ENCODE measurements at regions not wholly inside any gene's neighbourhood (a gene's known extent, or its start where the extent isn't known, plus 50 kb on each side); places are given as distances from the start of the nearest gene placed in this dataset.

- Histone ChIP-seq H3K4me3 (ENCODE audit: low read length) (no peak overlapping the region), H3K27ac (ENCODE audit: low read depth, low read length) (no peak overlapping the region), H3K9me3 (ENCODE audit: insufficient read depth, low read depth, low read length) (no peaks in the 10 kb centered on the region), H3K36me3 (ENCODE audit: insufficient read depth, low read length) (no peaks in the 10 kb centered on the region), H3K9ac (ENCODE audit: low read depth, low read length) (no peak overlapping the region), H3K4me1 (ENCODE audit: insufficient read depth, low read length) (peaks cover 10% of the 10 kb centered on the region; the same call in 1 of the 2 replicates), H3K27me3 (ENCODE audit: insufficient read depth, low read length) (no peaks in the 10 kb centered on the region)
- 83% methylated on average over 2 of the region's 2 CpGs for WGBS
Measured at GRCh38 chr9:82356131-82356530, 367.6 kb downstream of the SPATA31D1 start.

GRCh38 chr9:82356871-82357270 is 368.3 kb downstream of the SPATA31D1 start:
- 78% methylated on average over 2 of the region's 2 CpGs for WGBS
- Histone ChIP-seq H3K27ac (ENCODE audit: low read depth, low read length) (no peak overlapping the region), H3K4me1 (ENCODE audit: insufficient read depth, low read length) (peaks cover 10% of the 10 kb centered on the region; the same call in 1 of the 2 replicates), H3K27me3 (ENCODE audit: insufficient read depth, low read length) (no peaks in the 10 kb centered on the region), H3K36me3 (ENCODE audit: insufficient read depth, low read length) (no peaks in the 10 kb centered on the region), H3K9ac (ENCODE audit: low read depth, low read length) (no peak overlapping the region), H3K9me3 (ENCODE audit: insufficient read depth, low read depth, low read length) (no peaks in the 10 kb centered on the region), H3K4me3 (ENCODE audit: low read length) (no peak overlapping the region)

- no peak overlapping the region for H3K9ac ChIP-seq (ENCODE audit: low read depth, low read length)
Measured at GRCh38 chr9:82363198-82363597, 374.6 kb downstream of the SPATA31D1 start.

GRCh38 chr9:82363682-82364081 is 375.1 kb downstream of the SPATA31D1 start:
- Histone ChIP-seq H3K9ac (ENCODE audit: low read depth, low read length) (no peak overlapping the region), H3K4me3 (ENCODE audit: low read length) (no peak overlapping the region), H3K27me3 (ENCODE audit: insufficient read depth, low read length) (no peaks in the 10 kb centered on the region), H3K9me3 (ENCODE audit: insufficient read depth, low read depth, low read length) (no peaks in the 10 kb centered on the region), H3K27ac (ENCODE audit: low read depth, low read length) (no peak overlapping the region), H3K36me3 (ENCODE audit: insufficient read depth, low read length) (no peaks in the 10 kb centered on the region), H3K4me1 (ENCODE audit: insufficient read depth, low read length) (no peaks in the 10 kb centered on the region)
- 93% methylated on average over 5 of the region's 5 CpGs for whole genome bisulfite sequencing

More at GRCh38 chr9:82363198-82363597, 374.6 kb downstream of the SPATA31D1 start:
- Histone ChIP-seq H3K9me3 (ENCODE audit: insufficient read depth, low read depth, low read length) (no peaks in the 10 kb centered on the region), H3K27me3 (ENCODE audit: insufficient read depth, low read length) (no peaks in the 10 kb centered on the region), H3K4me3 (ENCODE audit: low read length) (no peak overlapping the region), H3K36me3 (ENCODE audit: insufficient read depth, low read length) (no peaks in the 10 kb centered on the region), H3K27ac (ENCODE audit: low read depth, low read length) (no peak overlapping the region), H3K4me1 (ENCODE audit: insufficient read depth, low read length) (no peaks in the 10 kb centered on the region)
- WGBS, result 92% methylated on average over 5 of the region's 5 CpGs

GRCh38 chr9:82367016-82367415 is 378.4 kb downstream of the SPATA31D1 start:
- 94% methylated on average over 2 of the region's 2 CpGs for WGBS
- Histone ChIP-seq H3K4me3 (ENCODE audit: low read length) (no peak overlapping the region), H3K9me3 (ENCODE audit: insufficient read depth, low read depth, low read length) (no peaks in the 10 kb centered on the region), H3K27me3 (ENCODE audit: insufficient read depth, low read length) (no peaks in the 10 kb centered on the region), H3K27ac (ENCODE audit: low read depth, low read length) (no peak overlapping the region), H3K36me3 (ENCODE audit: insufficient read depth, low read length) (no peaks in the 10 kb centered on the region), H3K4me1 (ENCODE audit: insufficient read depth, low read length) (no peaks in the 10 kb centered on the region), H3K9ac (ENCODE audit: low read depth, low read length) (no peak overlapping the region)

GRCh38 chr9:82367929-82368328 is 379.4 kb downstream of the SPATA31D1 start:
- H3K27ac ChIP-seq (ENCODE audit: low read depth, low read length), result no peak overlapping the region
- no peak overlapping the region for H3K9ac ChIP-seq (ENCODE audit: low read depth, low read length)
- H3K9me3 ChIP-seq (ENCODE audit: insufficient read depth, low read depth, low read length), result no peaks in the 10 kb centered on the region
- no peaks in the 10 kb centered on the region for H3K4me1 ChIP-seq (ENCODE audit: insufficient read depth, low read length)
- no peak overlapping the region for H3K4me3 ChIP-seq (ENCODE audit: low read length)
- no peaks in the 10 kb centered on the region for H3K27me3 ChIP-seq (ENCODE audit: insufficient read depth, low read length)
- 100% methylated on average over 1 of the region's 1 CpG for WGBS
- no peaks in the 10 kb centered on the region for H3K36me3 ChIP-seq (ENCODE audit: insufficient read depth, low read length)

- WGBS, result 92% methylated on average over 2 of the region's 2 CpGs
- H3K27ac ChIP-seq (ENCODE audit: low read depth, low read length), result no peak overlapping the region
- no peak overlapping the region for H3K4me3 ChIP-seq (ENCODE audit: low read length)
- H3K9ac ChIP-seq (ENCODE audit: low read depth, low read length), result no peak overlapping the region
- no peaks in the 10 kb centered on the region for H3K36me3 ChIP-seq (ENCODE audit: insufficient read depth, low read length)
- no peaks in the 10 kb centered on the region for H3K27me3 ChIP-seq (ENCODE audit: insufficient read depth, low read length)
- H3K9me3 ChIP-seq (ENCODE audit: insufficient read depth, low read depth, low read length), result no peaks in the 10 kb centered on the region
- H3K4me1 ChIP-seq (ENCODE audit: insufficient read depth, low read length), result no peaks in the 10 kb centered on the region
Measured at GRCh38 chr9:82369251-82369945, 380.8 kb downstream of the SPATA31D1 start.

- WGBS, result no CpG with 5 or more reads among the region's 2 CpGs
- H3K4me3 ChIP-seq (ENCODE audit: low read length), result no peak overlapping the region
- H3K9me3 ChIP-seq (ENCODE audit: insufficient read depth, low read depth, low read length), result no peaks in the 10 kb centered on the region
- no peaks in the 10 kb centered on the region for H3K36me3 ChIP-seq (ENCODE audit: insufficient read depth, low read length)
- no peak overlapping the region for H3K9ac ChIP-seq (ENCODE audit: low read depth, low read length)
- H3K27me3 ChIP-seq (ENCODE audit: insufficient read depth, low read length), result no peaks in the 10 kb centered on the region
- H3K27ac ChIP-seq (ENCODE audit: low read depth, low read length), result no peak overlapping the region
- no peaks in the 10 kb centered on the region for H3K4me1 ChIP-seq (ENCODE audit: insufficient read depth, low read length)
Measured at GRCh38 chr9:82375041-82375440, 386.5 kb downstream of the SPATA31D1 start.

- H3K9me3 ChIP-seq (ENCODE audit: insufficient read depth, low read depth, low read length), result no peaks in the 10 kb centered on the region
- no peaks in the 10 kb centered on the region for H3K4me1 ChIP-seq (ENCODE audit: insufficient read depth, low read length)
- H3K9ac ChIP-seq (ENCODE audit: low read depth, low read length), result no peak overlapping the region
- no peaks in the 10 kb centered on the region for H3K36me3 ChIP-seq (ENCODE audit: insufficient read depth, low read length)
- whole genome bisulfite sequencing, result 90% methylated on average over 4 of the region's 4 CpGs
- H3K27ac ChIP-seq (ENCODE audit: low read depth, low read length), result no peak overlapping the region
- no peak overlapping the region for H3K4me3 ChIP-seq (ENCODE audit: low read length)
- H3K27me3 ChIP-seq (ENCODE audit: insufficient read depth, low read length), result no peaks in the 10 kb centered on the region
Measured at GRCh38 chr9:82376677-82377232, 388.2 kb downstream of the SPATA31D1 start.

GRCh38 chr9:82382887-82383616 is 394.5 kb downstream of the SPATA31D1 start:
- Histone ChIP-seq H3K36me3 (ENCODE audit: insufficient read depth, low read length) (no peaks in the 10 kb centered on the region), H3K9me3 (ENCODE audit: insufficient read depth, low read depth, low read length) (no peaks in the 10 kb centered on the region), H3K27ac (ENCODE audit: low read depth, low read length) (peak overlapping the region; percentile 56; the same call in 1 of the 2 replicates), H3K4me1 (ENCODE audit: insufficient read depth, low read length) (peaks cover 16% of the 10 kb centered on the region), H3K27me3 (ENCODE audit: insufficient read depth, low read length) (no peaks in the 10 kb centered on the region), H3K9ac (ENCODE audit: low read depth, low read length) (no peak overlapping the region), H3K4me3 (ENCODE audit: low read length) (no peak overlapping the region)
- WGBS, result 69% methylated on average over 6 of the region's 6 CpGs

- Histone ChIP-seq H3K4me1 (ENCODE audit: insufficient read depth, low read length) (peaks cover 16% of the 10 kb centered on the region), H3K4me3 (ENCODE audit: low read length) (no peak overlapping the region), H3K9ac (ENCODE audit: low read depth, low read length) (no peak overlapping the region), H3K27ac (ENCODE audit: low read depth, low read length) (no peak overlapping the region), H3K36me3 (ENCODE audit: insufficient read depth, low read length) (no peaks in the 10 kb centered on the region), H3K9me3 (ENCODE audit: insufficient read depth, low read depth, low read length) (no peaks in the 10 kb centered on the region), H3K27me3 (ENCODE audit: insufficient read depth, low read length) (no peaks in the 10 kb centered on the region)
- WGBS, result 100% methylated on average over 1 of the region's 1 CpG
Measured at GRCh38 chr9:82385633-82386032, 397.1 kb downstream of the SPATA31D1 start.

Measured in HUES64 (cell line).